Astrocyte of the spinal cord (primary cell): ENCODE measurements at regions not wholly inside any gene's neighbourhood (a gene's known extent, or its start where the extent isn't known, plus 50 kb on each side); places are given as distances from the start of the nearest gene placed in this dataset.

Experiments
- DNase-seq: peaks from one replicate; pipeline ENCODE4 v3.0.0; 2011; ENCODE audit warnings: low read depth, low spot score
- H3K4me3 ChIP-seq: 2 replicates; pipeline ENCODE4 v1.5.1; 2011; ENCODE audit warnings: low read depth, mild to moderate bottlenecking, low read length, moderate library complexity
- CTCF ChIP-seq: IDR thresholded peaks from 2 replicates; pipeline ENCODE4 v1.5.1; 2012; ENCODE audit warnings: low read depth, mild to moderate bottlenecking, low read length, inconsistent platforms
- in situ Hi-C: cut with HindIII; loops from 2 replicates; pipeline ENCODE4 v1.10.0; 2017; ENCODE audit warnings: low sequenced_read_pairs

DNA sequence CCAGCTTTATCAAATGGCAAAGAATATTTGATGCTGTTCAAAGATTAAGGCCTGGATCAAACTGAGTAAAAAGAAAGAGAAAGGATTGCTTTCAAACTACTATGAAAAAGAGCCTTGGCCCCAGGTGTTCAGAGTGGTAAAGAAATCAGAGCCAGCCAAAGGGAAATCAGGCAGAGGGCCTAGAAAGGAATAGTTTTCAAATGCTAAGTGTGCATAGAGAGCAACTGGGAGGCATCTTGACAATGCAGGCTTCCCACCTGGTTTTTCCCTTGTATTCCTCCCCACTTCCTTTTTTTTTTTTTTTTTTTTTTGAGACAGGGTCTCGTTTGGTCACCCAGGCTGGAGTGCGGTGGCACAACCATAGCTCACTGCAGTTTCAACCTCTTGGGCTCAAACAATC lies 340.2 kb upstream of the ADAMTS9 start:
- H3K4me3 ChIP-seq, result no peak overlapping the region
- no peak for TF ChIP-seq CTCF
- in situ Hi-C loops, result no loop called here
- no peak for DNase-seq

DNA sequence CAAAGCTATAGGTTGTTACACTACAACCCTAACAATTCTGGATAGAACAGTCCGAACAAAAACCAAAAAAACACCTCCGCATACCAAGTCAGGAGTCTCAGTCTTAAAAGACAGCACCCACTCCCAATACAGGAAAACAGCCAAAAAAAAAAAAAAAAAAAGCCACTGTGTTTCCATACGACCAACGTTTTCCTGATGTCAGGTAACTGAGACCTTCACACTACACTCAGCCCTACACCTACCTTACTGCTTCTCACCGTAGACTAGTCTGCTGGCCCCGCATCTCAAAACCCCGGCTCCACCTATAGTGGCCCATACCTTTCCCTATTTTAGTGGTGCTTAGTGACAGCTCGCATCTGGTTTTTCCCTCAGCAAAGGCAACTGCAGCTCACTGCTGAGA lies 339.5 kb upstream of the ADAMTS9 start:
- in situ Hi-C loops, result no loop called here
- TF ChIP-seq CTCF, result no peak
- no peak overlapping the region for H3K4me3 ChIP-seq
- no peak for DNase-seq

- no peak for DNase-seq
- TF ChIP-seq CTCF, result no peak
- no peak overlapping the region for H3K4me3 ChIP-seq
- in situ Hi-C loops, result no loop called here
Measured at GRCh38 chr3:65026151-65026550, 338.4 kb upstream of the ADAMTS9 start.

GRCh38 chr3:65024148-65024547 lies 336.3 kb upstream of the ADAMTS9 start:
- in situ Hi-C loops, result no loop called here
- H3K4me3 ChIP-seq, result no peak overlapping the region
- no peak for DNase-seq
- TF ChIP-seq CTCF, result no peak

- no peak for DNase-seq
- TF ChIP-seq CTCF, result no peak
- no peak overlapping the region for H3K4me3 ChIP-seq
- in situ Hi-C loops, result no loop called here
Measured at GRCh38 chr3:65020281-65021160, 332.7 kb upstream of the ADAMTS9 start.

DNA sequence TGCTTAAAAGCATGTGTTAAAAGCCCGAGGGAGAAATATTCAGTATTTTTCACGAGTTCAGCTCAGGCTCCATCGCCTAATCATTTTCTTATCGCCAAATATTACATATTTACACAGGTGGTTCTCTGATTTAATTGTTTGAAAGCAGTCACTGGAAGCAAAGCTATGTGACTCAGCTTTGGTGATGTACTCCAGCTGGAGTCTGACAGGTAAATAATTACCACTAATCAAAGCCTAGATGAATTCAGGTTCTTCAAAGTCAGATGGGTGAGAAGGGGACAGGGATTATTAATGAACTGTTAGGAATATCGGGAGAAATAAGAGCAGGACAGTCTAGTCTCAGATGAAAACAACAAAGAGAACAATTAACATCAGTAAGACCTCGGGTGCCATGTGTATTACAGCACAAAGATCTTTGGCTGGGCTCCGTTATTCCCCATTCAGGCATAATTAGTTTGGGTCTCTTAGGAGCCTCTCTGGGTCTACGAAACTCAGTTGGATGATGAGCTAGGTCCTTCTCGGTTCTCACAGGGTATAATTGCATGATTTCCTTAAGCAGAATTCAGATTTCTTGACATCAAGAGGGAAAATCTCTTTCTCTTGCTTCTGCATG lies 331.7 kb upstream of the ADAMTS9 start:
- no peak overlapping the region for H3K4me3 ChIP-seq
- DNase-seq, result no peak
- in situ Hi-C loops, result no loop called here

More for the DNA sequence above, 331.7 kb upstream of the ADAMTS9 start:
- TF ChIP-seq CTCF, result no peak
